ENCODE measurements at regions not wholly inside any gene's neighbourhood (a gene's known extent, or its start where the extent isn't known, plus 50 kb on each side); places are given as distances from the start of the nearest gene placed in this dataset.

DNA sequence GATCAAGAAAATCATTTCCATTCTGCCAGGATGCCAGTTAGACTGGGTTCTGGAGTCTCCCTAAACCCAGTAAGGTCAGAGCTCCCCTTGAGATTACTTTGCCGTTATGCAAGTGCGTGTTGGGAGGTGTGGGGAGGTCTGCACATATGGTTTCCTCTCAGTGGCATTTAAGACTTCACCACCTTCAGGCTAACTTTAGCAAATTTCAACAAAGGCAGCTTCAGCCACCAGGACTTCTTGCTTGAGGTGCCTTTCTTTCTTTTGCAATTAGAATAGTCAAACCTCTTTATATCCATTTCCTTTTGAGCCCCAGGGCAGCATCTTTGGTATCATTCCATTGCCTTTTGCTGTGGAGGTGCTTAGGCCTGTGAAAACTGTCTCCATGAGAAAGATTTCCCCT, 117.2 kb upstream of the CCND2 start:
- no peak for ATAC-seq
- CTCF ChIA-PET = no interaction called here
- H3K9me3 ChIP-seq (ENCODE audit: control insufficient read depth, insufficient read depth, low read depth, low read length) = no peaks in the 10 kb centered on the region
- intact Hi-C loops (cut with micrococcal nuclease; ENCODE audit: unreplicated experiment) (no loop called here), in situ Hi-C loops (cut with HindIII; ENCODE audit: low pct_unique_long_range_greater_than_20kb, low sequenced_read_pairs) (no loop called here)
- no peaks in the 10 kb centered on the region for H3K4me1 ChIP-seq (ENCODE audit: control insufficient read depth, insufficient read depth, low read length)
- no peak for DNase-seq (ENCODE audit: low read depth, low spot score)
- no peak overlapping the region for H3K4me3 ChIP-seq (ENCODE audit: low read depth in 2 of 2, low read length in 2 of 2)
- TF ChIP-seq SIN3A (IDR thresholded peaks at IDR 0.05; ENCODE audit: borderline replicate concordance, insufficient read depth, low read depth, low read length) (no peak), CTCF (IDR thresholded peaks at IDR 0.05) (no peak), TCF7L2 (IDR thresholded peaks at IDR 0.05; ENCODE audit: low read depth, low read length) (no peak), POLR2AphosphoS5 (IDR thresholded peaks at IDR 0.05; ENCODE audit: low read depth, low read length) (no peak)
- TF ChIP-seq, protein P1, sequence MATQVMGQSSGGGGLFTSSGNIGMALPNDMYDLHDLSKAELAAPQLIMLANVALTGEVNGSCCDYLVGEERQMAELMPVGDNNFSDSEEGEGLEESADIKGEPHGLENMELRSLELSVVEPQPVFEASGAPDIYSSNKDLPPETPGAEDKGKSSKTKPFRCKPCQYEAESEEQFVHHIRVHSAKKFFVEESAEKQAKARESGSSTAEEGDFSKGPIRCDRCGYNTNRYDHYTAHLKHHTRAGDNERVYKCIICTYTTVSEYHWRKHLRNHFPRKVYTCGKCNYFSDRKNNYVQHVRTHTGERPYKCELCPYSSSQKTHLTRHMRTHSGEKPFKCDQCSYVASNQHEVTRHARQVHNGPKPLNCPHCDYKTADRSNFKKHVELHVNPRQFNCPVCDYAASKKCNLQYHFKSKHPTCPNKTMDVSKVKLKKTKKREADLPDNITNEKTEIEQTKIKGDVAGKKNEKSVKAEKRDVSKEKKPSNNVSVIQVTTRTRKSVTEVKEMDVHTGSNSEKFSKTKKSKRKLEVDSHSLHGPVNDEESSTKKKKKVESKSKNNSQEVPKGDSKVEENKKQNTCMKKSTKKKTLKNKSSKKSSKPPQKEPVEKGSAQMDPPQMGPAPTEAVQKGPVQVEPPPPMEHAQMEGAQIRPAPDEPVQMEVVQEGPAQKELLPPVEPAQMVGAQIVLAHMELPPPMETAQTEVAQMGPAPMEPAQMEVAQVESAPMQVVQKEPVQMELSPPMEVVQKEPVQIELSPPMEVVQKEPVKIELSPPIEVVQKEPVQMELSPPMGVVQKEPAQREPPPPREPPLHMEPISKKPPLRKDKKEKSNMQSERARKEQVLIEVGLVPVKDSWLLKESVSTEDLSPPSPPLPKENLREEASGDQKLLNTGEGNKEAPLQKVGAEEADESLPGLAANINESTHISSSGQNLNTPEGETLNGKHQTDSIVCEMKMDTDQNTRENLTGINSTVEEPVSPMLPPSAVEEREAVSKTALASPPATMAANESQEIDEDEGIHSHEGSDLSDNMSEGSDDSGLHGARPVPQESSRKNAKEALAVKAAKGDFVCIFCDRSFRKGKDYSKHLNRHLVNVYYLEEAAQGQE (IDR thresholded peaks at IDR 0.05; ENCODE audit: insufficient read depth in 1 of 2, low read depth in 2 of 2, low read length in 1 of 2) = no peak
- H3K27ac ChIP-seq (ENCODE audit: low read length) = no peak overlapping the region
- no peaks in the 10 kb centered on the region for H3K27me3 ChIP-seq (ENCODE audit: control insufficient read depth, insufficient read depth, low read length)
- BruUV-seq (replicated peaks) = no TSS peak
- POLR2A ChIA-PET = no interaction called here
- no peaks in the 10 kb centered on the region for H3K36me3 ChIP-seq (ENCODE audit: control insufficient read depth, insufficient read depth, low read length)

DNA sequence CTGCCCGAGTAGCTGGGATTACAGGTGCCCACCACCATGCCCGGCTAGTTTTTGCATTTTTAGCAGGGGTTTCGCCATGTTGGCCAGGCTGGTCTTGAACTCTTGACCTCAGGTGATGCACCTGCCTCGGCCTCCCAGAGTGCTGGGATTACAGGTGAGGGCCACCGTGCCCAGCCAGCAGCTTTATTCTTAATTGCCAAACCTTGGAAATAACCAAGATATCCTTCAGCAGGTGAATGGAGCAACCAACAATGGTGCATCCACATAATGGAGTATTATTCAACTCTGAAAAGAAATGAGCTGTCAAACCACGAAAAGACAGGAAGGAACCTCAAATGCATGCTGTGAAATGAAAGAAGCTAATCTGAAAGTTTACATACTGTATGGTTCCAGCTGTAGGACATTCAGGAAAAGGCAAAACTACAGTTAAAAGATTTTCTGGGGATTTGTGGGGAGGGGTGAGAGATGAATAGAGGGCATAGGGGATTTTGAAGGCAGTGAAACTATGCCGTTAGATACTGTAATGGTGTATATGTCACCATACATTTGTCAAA, 118.8 kb upstream of the CCND2 start:
- in situ Hi-C loops (cut with HindIII; ENCODE audit: low pct_unique_long_range_greater_than_20kb, low sequenced_read_pairs) (no loop called here), intact Hi-C loops (cut with micrococcal nuclease; ENCODE audit: unreplicated experiment) (no loop called here)
- H3K4me3 ChIP-seq (ENCODE audit: low read depth in 2 of 2, low read length in 2 of 2) = no peak overlapping the region
- no peak for DNase-seq (ENCODE audit: low read depth, low spot score)
- H3K27ac ChIP-seq (ENCODE audit: low read length) = no peak overlapping the region
- H3K4me1 ChIP-seq (ENCODE audit: control insufficient read depth, insufficient read depth, low read length) = no peaks in the 10 kb centered on the region
- H3K27me3 ChIP-seq (ENCODE audit: control insufficient read depth, insufficient read depth, low read length) = no peaks in the 10 kb centered on the region
- ATAC-seq = no peak
- POLR2A ChIA-PET = no interaction called here
- no peaks in the 10 kb centered on the region for H3K9me3 ChIP-seq (ENCODE audit: control insufficient read depth, insufficient read depth, low read depth, low read length)
- TF ChIP-seq, protein P1 (IDR thresholded peaks at IDR 0.05; ENCODE audit: insufficient read depth in 1 of 2, low read depth in 2 of 2, low read length in 1 of 2) = no peak
- TF ChIP-seq POLR2AphosphoS5 (IDR thresholded peaks at IDR 0.05; ENCODE audit: low read depth, low read length) (no peak), TCF7L2 (IDR thresholded peaks at IDR 0.05; ENCODE audit: low read depth, low read length) (no peak), CTCF (IDR thresholded peaks at IDR 0.05) (no peak), SIN3A (IDR thresholded peaks at IDR 0.05; ENCODE audit: borderline replicate concordance, insufficient read depth, low read depth, low read length) (no peak)
- CTCF ChIA-PET = no interaction called here
- no TSS peak for BruUV-seq (replicated peaks)
- no peaks in the 10 kb centered on the region for H3K36me3 ChIP-seq (ENCODE audit: control insufficient read depth, insufficient read depth, low read length)
